22Rv1 (cell line): ENCODE measurements at regions not wholly inside any gene's neighbourhood (a gene's known extent, or its start where the extent isn't known, plus 50 kb on each side); places are given as distances from the start of the nearest gene placed in this dataset.

Experiments
- CTCF ChIP-seq: fragments of 450-650 bp; IDR thresholded peaks from 2 replicates; pipeline ENCODE4 v1.5.1; 2017; ENCODE audit warnings: mild to moderate bottlenecking
- ZFX ChIP-seq: fragments of 450-650 bp; IDR thresholded peaks from 2 replicates; pipeline ENCODE4 v1.6.1; 2017; ENCODE audit warnings: antibody characterized with exemption, borderline replicate concordance

GRCh38 chr5:129306725-129307124 is 153.4 kb upstream of the ADAMTS19 start:
- TF ChIP-seq CTCF = no peak
- no peak for TF ChIP-seq ZFX
